Neural progenitor cell (in vitro differentiated cells): ENCODE measurements at regions not wholly inside any gene's neighbourhood (a gene's known extent, or its start where the extent isn't known, plus 50 kb on each side); places are given as distances from the start of the nearest gene placed in this dataset.

Experiments
- DNase-seq: peaks from one replicate; pipeline ENCODE4 v3.0.0-alpha.2; 2016; ENCODE audit warnings: low spot score
- H2AFZ ChIP-seq: fragments of 200-600 bp; sonication (generic); replicated peaks from 2 replicates; pipeline ENCODE4 v1.6.1; 2016; ENCODE audit warnings: antibody characterized with exemption
- H3F3A ChIP-seq: fragments of 200-600 bp; sonication (generic); 2 replicates; pipeline ENCODE4 v1.6.1; 2016; ENCODE audit warnings: antibody characterized with exemption, low read depth
- H3K27ac ChIP-seq: fragments of 200-600 bp; sonication (generic); 2 replicates; pipeline ENCODE4 v1.5.1; 2016; ENCODE audit warnings: mild to moderate bottlenecking
- H3K27me3 ChIP-seq: fragments of 200-600 bp; sonication (generic); 2 replicates; pipeline ENCODE4 v1.6.1; 2016; ENCODE audit warnings: mild to moderate bottlenecking, moderate library complexity
- H3K36me3 ChIP-seq: fragments of 200-600 bp; sonication (generic); 2 replicates; pipeline ENCODE4 v1.5.1; 2016
- H3K4me1 ChIP-seq: fragments of 200-600 bp; sonication (generic); 2 replicates; pipeline ENCODE4 v1.6.1; 2016; ENCODE audit warnings: mixed run types
- H3K4me2 ChIP-seq: fragments of 200-600 bp; sonication (generic); 2 replicates; pipeline ENCODE4 v1.6.1; 2016
- H3K4me3 ChIP-seq: fragments of 200-600 bp; sonication (generic); 2 replicates; pipeline ENCODE4 v1.5.1; 2016
- H3K79me2 ChIP-seq: fragments of 200-600 bp; sonication (generic); 2 replicates; pipeline ENCODE4 v1.6.1; 2016; ENCODE audit warnings: low read depth
- H3K9ac ChIP-seq: fragments of 200-600 bp; sonication (generic); 2 replicates; pipeline ENCODE4 v1.6.1; 2016
- H3K9me3 ChIP-seq: fragments of 200-600 bp; sonication (generic); 2 replicates; pipeline ENCODE4 v1.5.1; 2016; ENCODE audit warnings: low read depth
- H4K20me1 ChIP-seq: fragments of 200-600 bp; sonication (generic); 2 replicates; pipeline ENCODE4 v1.6.1; 2016; ENCODE audit warnings: low read depth
- H3K27ac Mint-ChIP-seq: 3 replicates; pipeline ENCODE4 v1.8.0; 2021; ENCODE audit warnings: mixed read lengths
- H3K27me3 Mint-ChIP-seq: 2 replicates; pipeline ENCODE4 v1.8.0; 2022; ENCODE audit warnings: low read depth, mild to moderate bottlenecking, inconsistent platforms, moderate library complexity, mixed read lengths; ENCODE audit not compliant: insufficient read depth
- H3K36me3 Mint-ChIP-seq: 3 replicates; pipeline ENCODE4 v1.8.0; 2021; ENCODE audit warnings: mixed read lengths
- H3K4me1 Mint-ChIP-seq: 3 replicates; pipeline ENCODE4 v1.8.0; 2021; ENCODE audit warnings: mixed read lengths
- H3K4me3 Mint-ChIP-seq: 3 replicates; pipeline ENCODE4 v1.8.0; 2021; ENCODE audit warnings: mild to moderate bottlenecking, moderate library complexity, mixed read lengths
- H3K9me3 Mint-ChIP-seq: 3 replicates; pipeline ENCODE4 v1.8.0; 2020; ENCODE audit warnings: mixed read lengths
- EZH2 ChIP-seq: fragments of 200-600 bp; sonication (generic); IDR thresholded peaks from 2 replicates; pipeline ENCODE4 v1.6.1; 2017; ENCODE audit warnings: antibody characterized with exemption, mild to moderate bottlenecking, moderate library complexity
- EZH2phosphoT487 ChIP-seq: fragments of 200-600 bp; sonication (generic); IDR thresholded peaks from 2 replicates; pipeline ENCODE4 v1.6.1; 2017; ENCODE audit warnings: antibody characterized with exemption
- TF ChIP-seq, protein P1 (sequence below): fragments of 200-600 bp; sonication (generic); IDR thresholded peaks from 2 replicates; pipeline ENCODE4 v1.5.1; 2017; ENCODE audit warnings: antibody characterized with exemption, mild to moderate bottlenecking

DNA sequence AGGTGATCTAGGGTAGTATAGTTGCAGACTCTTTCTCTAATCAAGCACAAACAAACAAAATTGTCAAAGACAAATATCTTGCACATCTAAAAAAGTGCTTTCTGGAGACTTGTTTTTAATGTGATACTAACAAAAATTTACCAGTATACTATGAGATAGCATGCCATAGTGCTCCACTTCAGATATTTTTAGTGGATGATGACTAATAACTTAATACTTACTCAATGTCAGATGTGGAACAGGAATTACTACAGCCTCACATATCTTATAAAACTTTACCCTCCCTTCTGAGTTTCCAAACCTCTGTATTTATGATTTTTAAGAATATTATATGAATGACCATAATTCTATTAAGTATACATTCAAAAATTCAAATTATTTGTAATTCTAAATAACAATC is 1162.0 kb upstream of the SLC39A10 start:
- Histone ChIP-seq H2AFZ (no peak overlapping the region), H4K20me1 (no peaks in the 10 kb centered on the region), H3K4me3 (no peak overlapping the region), H3K27me3 (no peaks in the 10 kb centered on the region), H3K4me1 (no peaks in the 10 kb centered on the region), H3K9ac (no peak overlapping the region), H3K9me3 (no peaks in the 10 kb centered on the region), H3K4me2 (no peak overlapping the region), H3K36me3 (no peaks in the 10 kb centered on the region), H3K79me2 (no peaks in the 10 kb centered on the region), H3F3A (peaks cover 16% of the 10 kb centered on the region), H3K27ac (no peak overlapping the region)
- no peaks in the 10 kb centered on the region for H3K9me3 Mint-ChIP-seq
- H3K4me1 Mint-ChIP-seq = no peaks in the 10 kb centered on the region
- no peaks in the 10 kb centered on the region for H3K27me3 Mint-ChIP-seq
- DNase-seq = no peak
- no peak overlapping the region for H3K4me3 Mint-ChIP-seq
- no peak for TF ChIP-seq EZH2phosphoT487
- TF ChIP-seq, protein P1, sequence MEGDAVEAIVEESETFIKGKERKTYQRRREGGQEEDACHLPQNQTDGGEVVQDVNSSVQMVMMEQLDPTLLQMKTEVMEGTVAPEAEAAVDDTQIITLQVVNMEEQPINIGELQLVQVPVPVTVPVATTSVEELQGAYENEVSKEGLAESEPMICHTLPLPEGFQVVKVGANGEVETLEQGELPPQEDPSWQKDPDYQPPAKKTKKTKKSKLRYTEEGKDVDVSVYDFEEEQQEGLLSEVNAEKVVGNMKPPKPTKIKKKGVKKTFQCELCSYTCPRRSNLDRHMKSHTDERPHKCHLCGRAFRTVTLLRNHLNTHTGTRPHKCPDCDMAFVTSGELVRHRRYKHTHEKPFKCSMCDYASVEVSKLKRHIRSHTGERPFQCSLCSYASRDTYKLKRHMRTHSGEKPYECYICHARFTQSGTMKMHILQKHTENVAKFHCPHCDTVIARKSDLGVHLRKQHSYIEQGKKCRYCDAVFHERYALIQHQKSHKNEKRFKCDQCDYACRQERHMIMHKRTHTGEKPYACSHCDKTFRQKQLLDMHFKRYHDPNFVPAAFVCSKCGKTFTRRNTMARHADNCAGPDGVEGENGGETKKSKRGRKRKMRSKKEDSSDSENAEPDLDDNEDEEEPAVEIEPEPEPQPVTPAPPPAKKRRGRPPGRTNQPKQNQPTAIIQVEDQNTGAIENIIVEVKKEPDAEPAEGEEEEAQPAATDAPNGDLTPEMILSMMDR = no peak
- no peak for TF ChIP-seq EZH2
- H3K27ac Mint-ChIP-seq = no peak overlapping the region
- H3K36me3 Mint-ChIP-seq = no peaks in the 10 kb centered on the region

- Histone ChIP-seq H3K4me2 (no peak overlapping the region), H3K9me3 (no peaks in the 10 kb centered on the region), H2AFZ (no peak overlapping the region), H3K27me3 (no peaks in the 10 kb centered on the region), H3K9ac (no peak overlapping the region), H3K27ac (no peak overlapping the region), H3K4me1 (no peaks in the 10 kb centered on the region), H3K79me2 (no peaks in the 10 kb centered on the region), H4K20me1 (no peaks in the 10 kb centered on the region), H3K36me3 (no peaks in the 10 kb centered on the region), H3K4me3 (no peak overlapping the region), H3F3A (peaks cover 16% of the 10 kb centered on the region)
- no peaks in the 10 kb centered on the region for H3K9me3 Mint-ChIP-seq
- H3K4me3 Mint-ChIP-seq = no peak overlapping the region
- no peaks in the 10 kb centered on the region for H3K4me1 Mint-ChIP-seq
- H3K27me3 Mint-ChIP-seq = no peaks in the 10 kb centered on the region
- H3K36me3 Mint-ChIP-seq = no peaks in the 10 kb centered on the region
- no peak for DNase-seq
- H3K27ac Mint-ChIP-seq = no peak overlapping the region
- TF ChIP-seq EZH2phosphoT487 = no peak
- TF ChIP-seq, protein P1 = no peak
- no peak for TF ChIP-seq EZH2
These were observed 1162.6 kb upstream of the SLC39A10 start for GRCh38 chr2:194494401-194494800.

- no peak overlapping the region for H2AFZ ChIP-seq
- H3K27me3 ChIP-seq = no peaks in the 10 kb centered on the region
- no peak overlapping the region for H3K4me3 ChIP-seq
- no peak overlapping the region for H3K9ac ChIP-seq
- Mint-ChIP-seq H3K27me3 (no peaks in the 10 kb centered on the region), H3K27ac (no peak overlapping the region), H3K4me3 (no peak overlapping the region), H3K4me1 (no peaks in the 10 kb centered on the region), H3K36me3 (no peaks in the 10 kb centered on the region), H3K9me3 (no peaks in the 10 kb centered on the region)
- H3K27ac ChIP-seq = no peak overlapping the region
- H3K79me2 ChIP-seq = no peaks in the 10 kb centered on the region
- H3K9me3 ChIP-seq = no peaks in the 10 kb centered on the region
- no peaks in the 10 kb centered on the region for H4K20me1 ChIP-seq
- H3K36me3 ChIP-seq = no peaks in the 10 kb centered on the region
- no peak for TF ChIP-seq EZH2
- TF ChIP-seq, protein P1 = no peak
- no peak for TF ChIP-seq EZH2phosphoT487
- peak; percentile 3 for DNase-seq
- peaks cover 16% of the 10 kb centered on the region for H3F3A ChIP-seq
- no peak overlapping the region for H3K4me2 ChIP-seq
- H3K4me1 ChIP-seq = no peaks in the 10 kb centered on the region
These were observed 1165.5 kb upstream of the SLC39A10 start for GRCh38 chr2:194491409-194492115.
